GM12874 (cell line): ENCODE measurements at regions not wholly inside any gene's neighbourhood (a gene's known extent, or its start where the extent isn't known, plus 50 kb on each side); places are given as distances from the start of the nearest gene placed in this dataset.

Experiments used
- TF ChIP-seq, protein P1 (sequence below): IDR thresholded peaks from 2 replicates; pipeline ENCODE4 v1.5.1; 2011; ENCODE audit warnings: low read depth, mild to moderate bottlenecking, control low read depth, low read length, moderate library complexity; ENCODE audit not compliant: insufficient read depth

DNA sequence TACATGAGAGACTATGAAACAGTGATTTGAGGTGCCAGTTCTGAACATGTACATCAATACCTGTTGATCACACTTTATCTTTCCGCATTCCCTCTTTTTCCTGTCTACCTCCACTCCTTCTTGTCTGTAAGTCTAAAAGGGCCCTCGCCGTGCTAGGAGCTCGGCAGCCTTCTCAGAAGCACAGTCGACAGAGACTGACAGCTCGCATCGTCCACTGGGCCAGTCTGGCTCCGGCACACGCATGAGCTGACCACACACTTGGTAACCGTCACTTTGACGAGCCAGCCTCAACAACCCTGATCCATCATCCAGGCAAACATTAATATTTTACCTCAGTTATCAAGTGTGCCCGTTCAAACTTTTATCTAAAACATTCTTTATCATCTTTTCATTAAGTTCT lies 265.3 kb downstream of the TFAP2A start:
- TF ChIP-seq, protein P1, sequence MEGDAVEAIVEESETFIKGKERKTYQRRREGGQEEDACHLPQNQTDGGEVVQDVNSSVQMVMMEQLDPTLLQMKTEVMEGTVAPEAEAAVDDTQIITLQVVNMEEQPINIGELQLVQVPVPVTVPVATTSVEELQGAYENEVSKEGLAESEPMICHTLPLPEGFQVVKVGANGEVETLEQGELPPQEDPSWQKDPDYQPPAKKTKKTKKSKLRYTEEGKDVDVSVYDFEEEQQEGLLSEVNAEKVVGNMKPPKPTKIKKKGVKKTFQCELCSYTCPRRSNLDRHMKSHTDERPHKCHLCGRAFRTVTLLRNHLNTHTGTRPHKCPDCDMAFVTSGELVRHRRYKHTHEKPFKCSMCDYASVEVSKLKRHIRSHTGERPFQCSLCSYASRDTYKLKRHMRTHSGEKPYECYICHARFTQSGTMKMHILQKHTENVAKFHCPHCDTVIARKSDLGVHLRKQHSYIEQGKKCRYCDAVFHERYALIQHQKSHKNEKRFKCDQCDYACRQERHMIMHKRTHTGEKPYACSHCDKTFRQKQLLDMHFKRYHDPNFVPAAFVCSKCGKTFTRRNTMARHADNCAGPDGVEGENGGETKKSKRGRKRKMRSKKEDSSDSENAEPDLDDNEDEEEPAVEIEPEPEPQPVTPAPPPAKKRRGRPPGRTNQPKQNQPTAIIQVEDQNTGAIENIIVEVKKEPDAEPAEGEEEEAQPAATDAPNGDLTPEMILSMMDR: no peak

DNA sequence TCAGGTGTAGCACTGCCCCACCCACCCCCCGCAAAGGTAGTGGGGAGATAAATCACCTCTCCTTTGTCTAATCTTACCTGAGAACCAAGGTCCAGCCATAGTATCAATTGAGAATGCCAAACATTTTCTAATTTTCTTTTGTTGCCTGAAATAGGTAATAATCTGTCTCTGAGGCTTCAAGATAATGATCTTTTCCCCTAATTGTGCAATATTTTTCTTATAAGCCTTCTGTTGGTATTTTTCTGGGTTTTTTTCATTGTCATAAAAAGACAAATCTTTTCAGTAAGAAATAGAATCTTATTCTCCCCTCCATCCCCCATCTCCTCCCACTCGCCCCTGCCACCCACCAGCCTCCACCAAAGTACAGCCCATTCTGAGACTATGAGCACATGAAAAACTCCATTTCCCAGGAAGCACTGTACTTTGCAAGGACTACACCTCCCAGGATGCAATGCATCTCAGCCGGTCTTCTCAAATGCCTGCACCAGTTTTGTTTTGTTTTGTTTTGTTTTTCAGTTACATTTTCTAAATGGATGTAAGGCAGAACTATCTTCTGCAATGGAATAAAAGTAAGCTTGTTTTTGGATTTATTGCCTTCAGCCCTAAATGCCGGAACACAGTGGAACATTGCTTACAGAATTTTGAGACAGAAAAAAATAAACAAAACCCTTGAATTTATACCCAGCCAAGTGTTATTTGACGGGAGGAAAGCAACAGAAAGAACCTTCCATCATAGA lies 268.0 kb downstream of the TFAP2A start:
- TF ChIP-seq, protein P1: no peak

DNA sequence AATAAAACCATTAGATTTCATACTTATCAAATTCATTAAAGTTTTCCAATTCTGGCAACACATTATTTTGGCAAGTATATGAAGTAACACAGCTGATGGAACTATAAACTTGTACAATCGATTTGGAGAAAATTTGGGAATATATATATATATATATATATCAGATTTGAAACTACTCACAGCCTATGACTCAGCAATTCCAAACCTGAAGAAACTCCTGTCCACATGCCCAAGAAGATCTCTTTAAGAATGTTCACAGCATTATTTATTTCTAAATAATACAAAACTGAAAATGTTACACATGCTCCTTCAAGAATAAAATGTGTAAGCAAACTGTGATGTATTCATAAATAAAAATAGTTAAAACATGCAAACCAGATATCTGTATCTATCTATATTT lies 270.1 kb downstream of the TFAP2A start:
- TF ChIP-seq, protein P1: no peak

DNA sequence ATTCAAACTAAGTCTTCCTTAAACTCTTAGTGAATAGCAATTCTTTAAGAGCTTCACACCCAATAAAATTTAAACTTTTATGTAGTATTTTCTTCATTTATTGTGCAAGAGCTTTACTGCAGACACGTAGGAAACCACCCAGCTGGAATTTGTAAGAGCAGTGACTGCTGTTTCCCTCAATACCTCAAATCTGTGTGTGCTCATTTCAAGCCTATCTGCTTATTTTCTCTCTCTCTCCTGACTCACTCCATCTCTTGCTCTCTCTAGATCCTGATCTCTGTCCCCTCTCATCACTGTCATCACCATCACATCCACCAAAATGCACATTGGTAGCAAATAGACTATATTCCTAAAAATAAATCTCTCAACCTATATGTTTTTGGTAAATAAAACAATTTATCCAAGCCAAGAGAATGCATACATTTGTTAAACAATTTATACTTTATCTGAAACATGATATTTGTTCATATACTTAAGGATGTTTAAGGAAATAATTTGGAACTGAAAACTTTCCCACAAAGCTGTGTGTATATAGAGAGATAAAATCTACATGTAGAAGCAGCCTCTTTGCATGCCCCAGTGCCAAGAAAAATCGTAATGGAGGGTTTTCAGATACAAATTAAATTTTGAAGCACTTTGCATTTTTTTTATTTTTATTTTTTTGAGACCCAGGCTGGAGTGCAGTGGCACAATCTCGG lies 273.0 kb downstream of the TFAP2A start:
- TF ChIP-seq, protein P1: no peak

DNA sequence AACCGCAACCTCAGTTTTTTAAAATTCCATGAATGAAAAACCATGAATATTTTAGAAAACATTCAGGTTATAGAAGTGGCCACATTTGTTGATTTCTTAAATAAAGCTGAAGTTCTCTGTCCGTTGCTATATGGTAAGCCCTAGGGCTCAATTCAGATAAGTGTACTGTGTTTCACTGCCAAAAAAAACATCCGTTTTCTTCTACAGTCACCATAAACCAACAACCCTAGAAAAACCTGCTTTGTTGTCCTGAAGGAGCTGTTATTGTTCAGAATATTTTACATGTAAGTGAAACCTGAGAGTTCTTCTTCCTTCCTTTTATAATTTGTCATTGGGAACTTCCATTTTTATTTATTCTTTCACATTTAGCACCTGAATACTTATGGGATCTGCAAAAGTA lies 274.1 kb downstream of the TFAP2A start:
- TF ChIP-seq, protein P1: no peak

DNA sequence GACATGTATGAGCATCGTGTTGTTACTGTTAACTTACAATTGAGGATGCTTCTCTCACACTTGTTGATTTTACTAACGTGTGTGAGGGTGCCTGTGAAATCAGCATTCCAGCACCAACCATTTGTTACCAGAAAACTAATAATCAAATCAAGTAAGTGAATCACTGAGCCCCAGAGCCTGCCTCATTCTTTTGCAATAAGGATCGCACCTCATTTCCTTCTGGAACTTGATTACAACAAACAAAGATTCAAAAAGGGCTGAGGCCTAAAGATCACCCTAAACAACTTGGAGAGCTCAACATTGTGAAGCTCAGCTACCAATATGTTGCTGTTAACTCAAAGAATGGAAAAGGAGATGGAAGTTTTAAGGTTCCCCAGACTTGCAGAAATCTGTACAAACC lies 274.7 kb downstream of the TFAP2A start:
- TF ChIP-seq, protein P1: no peak

DNA sequence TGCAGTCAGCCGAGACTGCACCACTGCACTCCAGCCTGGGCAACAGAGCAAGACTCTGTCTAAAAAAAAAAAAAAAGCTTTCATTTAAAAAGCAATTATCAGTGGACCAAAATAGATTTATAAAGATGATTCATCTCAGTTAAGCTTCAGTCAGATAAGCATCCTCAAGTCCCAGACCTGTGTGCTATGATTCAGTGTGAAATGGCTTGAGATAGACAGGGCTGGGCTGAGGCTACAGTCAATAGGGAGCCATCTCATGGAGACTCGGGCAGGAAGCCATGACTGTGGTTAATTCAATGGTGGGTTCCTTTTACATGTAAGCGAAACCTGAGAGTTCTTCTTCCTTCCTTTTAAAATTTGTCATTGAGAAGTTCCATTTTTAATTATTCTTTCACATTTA lies 276.0 kb downstream of the TFAP2A start:
- TF ChIP-seq, protein P1: no peak
